HAP-1 (cell line): ENCODE measurements at regions not wholly inside any gene's neighbourhood (a gene's known extent, or its start where the extent isn't known, plus 50 kb on each side); places are given as distances from the start of the nearest gene placed in this dataset.
A peak's percentile ranks its signal among the peaks of the same experiment; 100 is the strongest.

ENCODE experiments used
- DNase-seq, 2 experiments: peaks; one replicate each; pipeline ENCODE4 v3.0.0-alpha.2; 2016 to 2020; ENCODE audit warnings: low spot score in 2 of 2
- H3K27me3 ChIP-seq: fragments of 250-450 bp; sonication (Bioruptor Pico); 2 replicates; pipeline ENCODE4 v1.5.1; 2020; ENCODE audit warnings: low read depth, mild to moderate bottlenecking, moderate library complexity
- H3K36me3 ChIP-seq: fragments of 250-450 bp; sonication (Bioruptor Pico); replicated peaks from 2 replicates; pipeline ENCODE4 v1.5.1; 2020; ENCODE audit warnings: mild to moderate bottlenecking
- H3K4me1 ChIP-seq: fragments of 250-450 bp; sonication (Bioruptor Pico); 2 replicates; pipeline ENCODE4 v1.5.1; 2020; ENCODE audit warnings: mild to moderate bottlenecking
- H3K4me3 ChIP-seq: fragments of 250-450 bp; sonication (Bioruptor Pico); 2 replicates; pipeline ENCODE4 v1.5.1; 2020; ENCODE audit warnings: mild to moderate bottlenecking, moderate library complexity
- H3K9me3 ChIP-seq: fragments of 250-450 bp; sonication (Bioruptor Pico); 2 replicates; pipeline ENCODE4 v1.5.1; 2020; ENCODE audit warnings: mild to moderate bottlenecking, moderate library complexity
- in situ Hi-C: fragments of 300-500 bp; cut with MboI; formaldehyde crosslinking; loops from 3 replicates; pipeline ENCODE4 v1.14.3; 2020; ENCODE audit warnings: low sequenced_read_pairs, inconsistent platforms, mixed read lengths

DNA sequence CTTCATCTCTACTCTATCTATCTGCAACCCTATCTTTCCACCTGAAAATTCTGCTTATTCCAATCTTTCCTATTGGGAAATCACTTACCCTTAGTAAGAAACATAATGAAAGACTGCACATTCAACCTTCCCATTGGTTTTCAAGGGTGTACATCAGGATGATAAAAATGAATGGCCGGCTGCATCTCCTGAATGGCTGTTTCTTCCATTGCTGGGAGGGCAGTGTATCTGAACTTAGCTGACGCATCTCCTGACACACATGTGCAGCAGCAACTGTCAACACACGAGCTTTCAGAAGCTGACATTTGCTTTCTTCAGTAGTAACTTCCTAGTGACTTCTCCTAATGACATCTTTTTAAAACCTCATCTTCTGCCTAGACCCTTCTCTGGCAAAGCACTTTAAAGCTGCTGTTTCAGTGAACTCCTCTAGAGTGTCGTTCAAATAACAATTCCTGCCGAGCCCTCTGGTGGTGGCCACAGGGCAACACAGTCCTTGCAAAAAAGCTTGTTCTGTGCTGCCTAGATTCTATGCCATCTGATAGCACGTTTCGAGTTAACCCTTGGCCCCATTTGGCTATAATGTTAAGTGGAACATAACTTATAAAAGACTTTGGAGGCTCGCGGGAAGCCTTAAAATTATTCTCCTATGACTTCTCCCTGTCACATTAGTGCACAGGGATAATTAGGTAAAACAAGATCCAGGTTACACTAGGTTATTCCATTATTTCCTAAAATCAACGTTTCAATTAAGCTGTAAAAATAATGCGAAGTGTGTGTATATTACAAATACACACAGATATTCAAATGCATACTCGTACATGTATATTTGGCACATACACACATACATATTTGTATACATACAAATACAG is 2340.7 kb downstream of the PCDH7 start:
- Histone ChIP-seq H3K36me3 (no peaks in the 10 kb centered on the region), H3K9me3 (no peaks in the 10 kb centered on the region), H3K4me3 (no peak overlapping the region), H3K27me3 (no peaks in the 10 kb centered on the region; the same call in 1 of the 2 replicates), H3K4me1 (no peaks in the 10 kb centered on the region)
- DNase-seq = peak; percentile 76
- in situ Hi-C loops = no loop called here

- in situ Hi-C loops = no loop called here
- Histone ChIP-seq H3K4me1 (no peaks in the 10 kb centered on the region), H3K9me3 (no peaks in the 10 kb centered on the region), H3K36me3 (no peaks in the 10 kb centered on the region), H3K27me3 (no peaks in the 10 kb centered on the region; the same call in 1 of the 2 replicates), H3K4me3 (no peak overlapping the region)
- DNase-seq = no peak
Observed at GRCh38 chr4:33061727-33062126, 2341.6 kb downstream of the PCDH7 start.

DNA sequence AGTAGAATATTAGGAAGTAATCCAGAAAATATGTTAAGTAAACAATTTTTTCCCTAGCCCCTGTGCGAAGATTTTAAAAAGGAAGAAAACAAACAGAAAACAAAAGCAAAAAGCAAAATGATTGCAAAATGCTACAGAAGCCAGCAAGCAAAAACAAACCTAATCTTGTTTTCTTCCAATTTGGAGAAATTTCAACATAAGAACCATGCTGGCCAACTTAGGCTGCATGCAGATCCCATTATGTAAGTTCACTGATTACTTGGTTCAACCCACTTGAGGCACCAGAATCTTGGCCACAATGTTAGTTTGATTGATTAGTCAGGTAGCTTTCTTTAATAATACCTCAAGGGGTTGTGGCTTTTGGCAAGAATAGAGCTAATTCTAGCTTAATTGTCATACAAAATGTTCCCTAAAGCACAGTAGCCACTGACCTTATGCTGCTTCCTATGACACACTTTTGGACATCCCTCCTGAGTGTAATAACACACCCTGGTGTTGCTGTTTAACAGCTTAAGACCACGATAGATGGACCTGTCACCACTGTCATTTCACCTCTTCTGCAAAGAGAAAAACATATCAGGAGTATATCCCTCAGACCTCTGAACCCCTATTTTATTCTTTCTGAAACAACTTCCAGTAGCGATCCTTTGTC is 2342.1 kb downstream of the PCDH7 start:
- H3K4me1 ChIP-seq = no peaks in the 10 kb centered on the region
- no peaks in the 10 kb centered on the region for H3K9me3 ChIP-seq
- no peak for DNase-seq
- H3K27me3 ChIP-seq = no peaks in the 10 kb centered on the region; the same call in 1 of the 2 replicates
- no peaks in the 10 kb centered on the region for H3K36me3 ChIP-seq
- in situ Hi-C loops = no loop called here
- no peak overlapping the region for H3K4me3 ChIP-seq

GRCh38 chr4:33063241-33063640 is 2343.1 kb downstream of the PCDH7 start:
- Histone ChIP-seq H3K4me1 (no peaks in the 10 kb centered on the region), H3K9me3 (no peaks in the 10 kb centered on the region), H3K27me3 (no peaks in the 10 kb centered on the region; the same call in 1 of the 2 replicates), H3K4me3 (no peak overlapping the region), H3K36me3 (no peaks in the 10 kb centered on the region)
- DNase-seq = no peak
- in situ Hi-C loops = no loop called here

- no peaks in the 10 kb centered on the region for H3K36me3 ChIP-seq
- H3K4me3 ChIP-seq = no peak overlapping the region
- no peaks in the 10 kb centered on the region; the same call in 1 of the 2 replicates for H3K27me3 ChIP-seq
- DNase-seq = no peak
- in situ Hi-C loops = no loop called here
- H3K9me3 ChIP-seq = no peaks in the 10 kb centered on the region
- no peaks in the 10 kb centered on the region for H3K4me1 ChIP-seq
Observed at GRCh38 chr4:33064238-33064637, 2344.1 kb downstream of the PCDH7 start.

- no peaks in the 10 kb centered on the region for H3K36me3 ChIP-seq
- H3K9me3 ChIP-seq = no peaks in the 10 kb centered on the region
- in situ Hi-C loops = no loop called here
- no peaks in the 10 kb centered on the region for H3K4me1 ChIP-seq
- no peak for DNase-seq
- H3K27me3 ChIP-seq = no peaks in the 10 kb centered on the region; the same call in 1 of the 2 replicates
- H3K4me3 ChIP-seq = no peak overlapping the region
Observed at GRCh38 chr4:33065749-33066148, 2345.6 kb downstream of the PCDH7 start.

DNA sequence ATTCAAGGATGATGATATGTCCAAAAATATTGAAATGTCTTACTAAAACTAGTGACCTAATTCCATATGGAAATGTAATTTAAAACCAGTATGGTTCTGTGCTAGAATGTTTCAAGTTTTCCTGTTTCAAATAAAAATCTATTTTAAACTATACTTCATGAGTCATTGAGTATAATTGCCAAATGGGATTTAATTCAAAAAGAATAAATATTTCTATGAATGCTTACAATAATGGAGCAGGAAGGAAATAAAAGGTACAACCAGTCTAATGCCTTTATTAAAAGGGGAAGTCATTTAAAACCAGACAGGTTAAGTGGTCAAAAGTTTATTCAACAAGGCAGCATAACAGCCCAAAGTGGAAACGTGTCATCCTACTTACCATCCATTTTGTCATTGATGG is 2347.1 kb downstream of the PCDH7 start:
- H3K4me3 ChIP-seq = no peak overlapping the region
- in situ Hi-C loops = no loop called here
- no peaks in the 10 kb centered on the region for H3K4me1 ChIP-seq
- no peaks in the 10 kb centered on the region for H3K27me3 ChIP-seq
- H3K36me3 ChIP-seq = no peaks in the 10 kb centered on the region
- no peak for DNase-seq
- H3K9me3 ChIP-seq = no peaks in the 10 kb centered on the region

GRCh38 chr4:33068539-33068938 is 2348.4 kb downstream of the PCDH7 start:
- Histone ChIP-seq H3K9me3 (no peaks in the 10 kb centered on the region), H3K4me3 (no peak overlapping the region), H3K4me1 (peaks cover 4% of the 10 kb centered on the region; the same call in 1 of the 2 replicates), H3K27me3 (no peaks in the 10 kb centered on the region), H3K36me3 (no peaks in the 10 kb centered on the region)
- in situ Hi-C loops = no loop called here
- DNase-seq = no peak

DNA sequence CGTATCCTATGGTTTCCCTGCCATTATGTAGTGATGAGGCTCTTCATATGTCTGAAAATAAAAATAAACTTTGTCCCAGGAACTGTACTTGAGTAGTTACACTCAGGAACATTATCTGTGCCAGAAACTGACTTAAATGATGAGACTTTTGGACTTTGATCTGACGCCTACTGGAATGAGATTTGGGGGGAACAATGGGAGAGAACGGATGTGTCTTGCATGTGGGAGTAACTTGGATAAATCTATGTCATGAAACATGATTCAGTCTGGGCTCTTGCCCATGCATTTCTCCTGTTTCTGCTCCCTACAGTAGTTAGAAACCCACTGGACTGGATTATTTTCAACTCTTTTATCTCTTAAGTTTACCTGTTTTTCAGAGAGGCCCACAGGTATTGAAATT is 2351.4 kb downstream of the PCDH7 start:
- H3K4me3 ChIP-seq = no peak overlapping the region
- no peaks in the 10 kb centered on the region for H3K27me3 ChIP-seq
- H3K36me3 ChIP-seq = no peaks in the 10 kb centered on the region
- in situ Hi-C loops = no loop called here
- H3K4me1 ChIP-seq = peaks cover 14% of the 10 kb centered on the region
- H3K9me3 ChIP-seq = no peaks in the 10 kb centered on the region
- no peak for DNase-seq

GRCh38 chr4:33072298-33073089 is 2352.3 kb downstream of the PCDH7 start:
- Histone ChIP-seq H3K4me1 (peaks cover 14% of the 10 kb centered on the region), H3K36me3 (no peaks in the 10 kb centered on the region), H3K4me3 (no peak overlapping the region), H3K27me3 (no peaks in the 10 kb centered on the region), H3K9me3 (no peaks in the 10 kb centered on the region)
- no peak for DNase-seq
- in situ Hi-C loops = no loop called here

GRCh38 chr4:33073811-33074210 is 2353.6 kb downstream of the PCDH7 start:
- in situ Hi-C loops = no loop called here
- H3K4me3 ChIP-seq = no peak overlapping the region
- no peaks in the 10 kb centered on the region for H3K9me3 ChIP-seq
- peaks cover 14% of the 10 kb centered on the region for H3K4me1 ChIP-seq
- no peaks in the 10 kb centered on the region for H3K36me3 ChIP-seq
- DNase-seq = peak in 1 of 2 experiments; percentile 72
- no peaks in the 10 kb centered on the region for H3K27me3 ChIP-seq

DNA sequence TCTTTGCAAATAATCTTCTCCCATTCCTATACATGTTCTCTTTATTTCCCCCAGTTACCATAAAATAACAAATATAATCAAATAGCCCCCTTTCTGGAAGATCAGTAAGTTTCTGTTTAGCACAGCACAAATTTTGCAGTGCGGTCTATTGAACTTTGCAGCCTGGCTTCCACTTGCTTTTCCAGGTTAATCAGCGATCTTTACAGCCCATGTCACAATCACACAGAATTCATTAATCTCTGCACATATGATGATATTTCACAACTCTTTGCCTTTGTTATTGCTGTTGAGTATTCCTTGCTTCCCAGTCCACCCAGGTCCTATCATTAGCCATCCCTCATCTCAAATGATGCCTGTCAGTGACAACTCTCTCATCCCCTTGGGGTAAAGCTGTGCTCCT is 2358.0 kb downstream of the PCDH7 start:
- Histone ChIP-seq H3K27me3 (no peaks in the 10 kb centered on the region), H3K9me3 (no peaks in the 10 kb centered on the region), H3K36me3 (no peaks in the 10 kb centered on the region), H3K4me1 (peaks cover 13% of the 10 kb centered on the region), H3K4me3 (no peak overlapping the region)
- in situ Hi-C loops = no loop called here
- no peak for DNase-seq

- no peaks in the 10 kb centered on the region for H3K9me3 ChIP-seq
- H3K4me3 ChIP-seq = no peak overlapping the region
- H3K27me3 ChIP-seq = no peaks in the 10 kb centered on the region
- H3K36me3 ChIP-seq = no peaks in the 10 kb centered on the region
- DNase-seq = no peak
- in situ Hi-C loops = no loop called here
- H3K4me1 ChIP-seq = no peaks in the 10 kb centered on the region
Observed at GRCh38 chr4:33080275-33080674, 2360.1 kb downstream of the PCDH7 start.

GRCh38 chr4:33085709-33086108 is 2365.5 kb downstream of the PCDH7 start:
- no peaks in the 10 kb centered on the region for H3K4me1 ChIP-seq
- no peaks in the 10 kb centered on the region for H3K9me3 ChIP-seq
- no peaks in the 10 kb centered on the region for H3K36me3 ChIP-seq
- no peak overlapping the region for H3K4me3 ChIP-seq
- DNase-seq = no peak
- no peaks in the 10 kb centered on the region for H3K27me3 ChIP-seq
- in situ Hi-C loops = no loop called here
